SK-N-SH (cell line): ENCODE measurements at regions not wholly inside any gene's neighbourhood (a gene's known extent, or its start where the extent isn't known, plus 50 kb on each side); places are given as distances from the start of the nearest gene placed in this dataset.

ENCODE experiments used
- CHD2 ChIP-seq: fragments of 150-350 bp; IDR thresholded peaks from 2 replicates; pipeline ENCODE4 v1.6.1; 2018; ENCODE audit warnings: low read length; ENCODE audit not compliant: partially characterized antibody
- EP300 ChIP-seq, 2 experiments: IDR thresholded peaks; 2 replicates each; pipeline versions ENCODE4 v1.4.0 to v1.6.1; 2012; ENCODE audit warnings: borderline replicate concordance in 1 of 2, low read depth in 1 of 2, low read length in 1 of 2
- EZH2phosphoT487 ChIP-seq: fragments of 200-600 bp; sonication (generic); IDR thresholded peaks from 2 replicates; pipeline ENCODE4 v1.6.1; 2017; ENCODE audit warnings: low read depth, mixed run types, mild to moderate bottlenecking, antibody characterized with exemption, moderate library complexity, borderline replicate concordance
- GATA2 ChIP-seq: sonication (generic); formaldehyde crosslinking; IDR thresholded peaks from 2 replicates; pipeline ENCODE4 v1.5.0; 2020; ENCODE audit warnings: mild to moderate bottlenecking, missing genetic modification reagents
- MEF2A ChIP-seq: IDR thresholded peaks from 2 replicates; pipeline ENCODE4 v1.4.0; 2012; ENCODE audit warnings: low read depth, borderline replicate concordance
- MXI1 ChIP-seq: IDR thresholded peaks from 2 replicates; pipeline ENCODE4 v1.6.1; 2012; ENCODE audit warnings: mild to moderate bottlenecking, low read depth, low read length, improper control_type of control experiment
- RAD21 ChIP-seq: IDR thresholded peaks from 2 replicates; pipeline ENCODE4 v1.6.1; 2012; ENCODE audit warnings: mild to moderate bottlenecking, low read length
- RFX5 ChIP-seq: IDR thresholded peaks from 2 replicates; pipeline ENCODE4 v1.6.1; 2012; ENCODE audit warnings: mild to moderate bottlenecking, improper control_type of control experiment, low read length
- SMC3 ChIP-seq: IDR thresholded peaks from 2 replicates; pipeline ENCODE4 v1.6.1; 2012; ENCODE audit warnings: low read depth, low read length, improper control_type of control experiment
- TF ChIP-seq, protein P1 (sequence below): fragments of 200-600 bp; sonication (generic); IDR thresholded peaks from 2 replicates; pipeline ENCODE4 v1.6.1; 2017; ENCODE audit warnings: antibody characterized with exemption, mild to moderate bottlenecking, moderate library complexity
- TF ChIP-seq, protein P2 (sequence below): IDR thresholded peaks from 2 replicates; pipeline ENCODE4 v1.4.0; 2012; ENCODE audit warnings: low read depth
- TF ChIP-seq, protein P3 (sequence below): IDR thresholded peaks from 2 replicates; pipeline ENCODE4 v1.4.0; 2012; ENCODE audit warnings: low read depth, borderline replicate concordance

DNA sequence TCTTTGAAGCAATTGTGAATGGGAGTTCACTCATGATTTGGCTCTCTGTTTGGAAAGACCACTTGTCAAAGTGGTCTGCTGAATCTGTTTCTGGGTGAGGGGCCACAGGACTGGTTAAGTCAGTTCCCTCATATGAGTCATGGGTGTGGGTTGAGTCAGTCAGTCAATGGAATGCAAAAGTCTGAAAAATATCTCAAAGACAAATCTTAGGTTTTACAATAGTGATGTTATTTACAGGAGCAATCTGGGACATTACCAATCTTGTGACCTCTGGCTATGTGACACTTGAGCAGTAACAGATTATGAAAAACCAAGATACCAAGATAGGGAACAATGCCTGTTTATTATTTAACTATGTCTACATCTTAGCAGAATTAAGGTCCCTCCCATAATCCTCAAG is 311.6 kb downstream of the AASDHPPT start:
- TF ChIP-seq, protein P1, sequence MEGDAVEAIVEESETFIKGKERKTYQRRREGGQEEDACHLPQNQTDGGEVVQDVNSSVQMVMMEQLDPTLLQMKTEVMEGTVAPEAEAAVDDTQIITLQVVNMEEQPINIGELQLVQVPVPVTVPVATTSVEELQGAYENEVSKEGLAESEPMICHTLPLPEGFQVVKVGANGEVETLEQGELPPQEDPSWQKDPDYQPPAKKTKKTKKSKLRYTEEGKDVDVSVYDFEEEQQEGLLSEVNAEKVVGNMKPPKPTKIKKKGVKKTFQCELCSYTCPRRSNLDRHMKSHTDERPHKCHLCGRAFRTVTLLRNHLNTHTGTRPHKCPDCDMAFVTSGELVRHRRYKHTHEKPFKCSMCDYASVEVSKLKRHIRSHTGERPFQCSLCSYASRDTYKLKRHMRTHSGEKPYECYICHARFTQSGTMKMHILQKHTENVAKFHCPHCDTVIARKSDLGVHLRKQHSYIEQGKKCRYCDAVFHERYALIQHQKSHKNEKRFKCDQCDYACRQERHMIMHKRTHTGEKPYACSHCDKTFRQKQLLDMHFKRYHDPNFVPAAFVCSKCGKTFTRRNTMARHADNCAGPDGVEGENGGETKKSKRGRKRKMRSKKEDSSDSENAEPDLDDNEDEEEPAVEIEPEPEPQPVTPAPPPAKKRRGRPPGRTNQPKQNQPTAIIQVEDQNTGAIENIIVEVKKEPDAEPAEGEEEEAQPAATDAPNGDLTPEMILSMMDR, result no peak
- TF ChIP-seq EZH2phosphoT487, result no peak
- TF ChIP-seq EP300 (IDR thresholded peaks at IDR 0.05; ENCODE audit: borderline replicate concordance in 1 of 2, low read depth in 1 of 2, low read length in 1 of 2), result peak in 1 of 2 experiments; percentile 87; a peak in 2 of 4 replicates
- 0 out of 2 replicates have a peak, but pooled peaks have one; percentile 9 for TF ChIP-seq MEF2A
- TF ChIP-seq SMC3, result no peak
- TF ChIP-seq MXI1, result no peak
- TF ChIP-seq, protein P2, sequence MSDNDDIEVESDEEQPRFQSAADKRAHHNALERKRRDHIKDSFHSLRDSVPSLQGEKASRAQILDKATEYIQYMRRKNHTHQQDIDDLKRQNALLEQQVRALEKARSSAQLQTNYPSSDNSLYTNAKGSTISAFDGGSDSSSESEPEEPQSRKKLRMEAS, result no peak
- no peak for TF ChIP-seq RFX5
- no peak for TF ChIP-seq CHD2
- TF ChIP-seq, protein P3, sequence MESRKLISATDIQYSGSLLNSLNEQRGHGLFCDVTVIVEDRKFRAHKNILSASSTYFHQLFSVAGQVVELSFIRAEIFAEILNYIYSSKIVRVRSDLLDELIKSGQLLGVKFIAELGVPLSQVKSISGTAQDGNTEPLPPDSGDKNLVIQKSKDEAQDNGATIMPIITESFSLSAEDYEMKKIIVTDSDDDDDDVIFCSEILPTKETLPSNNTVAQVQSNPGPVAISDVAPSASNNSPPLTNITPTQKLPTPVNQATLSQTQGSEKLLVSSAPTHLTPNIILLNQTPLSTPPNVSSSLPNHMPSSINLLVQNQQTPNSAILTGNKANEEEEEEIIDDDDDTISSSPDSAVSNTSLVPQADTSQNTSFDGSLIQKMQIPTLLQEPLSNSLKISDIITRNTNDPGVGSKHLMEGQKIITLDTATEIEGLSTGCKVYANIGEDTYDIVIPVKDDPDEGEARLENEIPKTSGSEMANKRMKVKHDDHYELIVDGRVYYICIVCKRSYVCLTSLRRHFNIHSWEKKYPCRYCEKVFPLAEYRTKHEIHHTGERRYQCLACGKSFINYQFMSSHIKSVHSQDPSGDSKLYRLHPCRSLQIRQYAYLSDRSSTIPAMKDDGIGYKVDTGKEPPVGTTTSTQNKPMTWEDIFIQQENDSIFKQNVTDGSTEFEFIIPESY, result peak; percentile 64; the same call in 1 of the 2 replicates
- TF ChIP-seq RAD21, result no peak
- TF ChIP-seq GATA2 (CRISPR knock-in tag), result no peak
